ENCODE measurements at regions not wholly inside any gene's neighbourhood (a gene's known extent, or its start where the extent isn't known, plus 50 kb on each side); places are given as distances from the start of the nearest gene placed in this dataset.

- H4K20me1 ChIP-seq (replicated peaks; ENCODE audit: insufficient read depth), result no peaks in the 10 kb centered on the region
- ATAC-seq (no peak), DNase-seq (ENCODE audit: low spot score) (no peak)
- no peak overlapping the region for H3K4me3 ChIP-seq
- Mint-ChIP-seq H3K4me3 (no peak overlapping the region), H3K27ac (no peak overlapping the region), H3K27me3 (ENCODE audit: insufficient read depth, low read depth, poor library complexity) (peaks cover 24% of the 10 kb centered on the region), H3K9me3 (no peaks in the 10 kb centered on the region), H3K36me3 (ENCODE audit: low read depth) (no peaks in the 10 kb centered on the region), H3K4me1 (peaks cover 51% of the 10 kb centered on the region)
- 0 out of 2 replicates have a peak, but pooled peaks cover 7% of the 10 kb centered on the region for H3K9me2 ChIP-seq (ENCODE audit: insufficient read depth)
- TF ChIP-seq JUNB (IDR thresholded peaks at IDR 0.05; ENCODE audit: unreplicated experiment) (no peak), CTCF (conservative IDR thresholded peaks at IDR 0.05; ENCODE audit: low read depth in 2 of 2) (no peak), REST (IDR thresholded peaks at IDR 0.05; ENCODE audit: unreplicated experiment) (no peak), ZNF114 (CRISPR knock-in tag; IDR thresholded peaks at IDR 0.05) (no peak), ZNF331 (CRISPR knock-in tag; IDR thresholded peaks at IDR 0.05; ENCODE audit: low read depth) (no peak), ETS1 (IDR thresholded peaks at IDR 0.05) (no peak), EZH2phosphoT487 (IDR thresholded peaks at IDR 0.05; ENCODE audit: unreplicated experiment) (no peak)
- H3K79me2 ChIP-seq (replicated peaks; ENCODE audit: insufficient read depth), result no peaks in the 10 kb centered on the region
- no peak overlapping the region for H3K4me2 ChIP-seq
- H2AFZ ChIP-seq, result no peak overlapping the region
- peaks cover 34% of the 10 kb centered on the region for H3K27me3 ChIP-seq (ENCODE audit: insufficient read depth)
- no peaks in the 10 kb centered on the region for H3K36me3 ChIP-seq (ENCODE audit: insufficient read depth)
- H3K4me1 ChIP-seq (ENCODE audit: insufficient read depth), result peaks cover 60% of the 10 kb centered on the region
- no peak overlapping the region for H3K27ac ChIP-seq (ENCODE audit: low read depth)
- peaks cover 11% of the 10 kb centered on the region for H3F3A ChIP-seq (replicated peaks; ENCODE audit: low read depth)
Measured at GRCh38 chr11:116503216-116504160, 269.3 kb downstream of the BUD13 start.
